Thyroid gland (tissue), 4 donors: ENCODE measurements at regions not wholly inside any gene's neighbourhood (a gene's known extent, or its start where the extent isn't known, plus 50 kb on each side); places are given as distances from the start of the nearest gene placed in this dataset.

Experiments
- DNase-seq, 2 donors: peaks; one replicate each; pipeline ENCODE4 v3.0.0-alpha.2; 2019
- H3K27ac ChIP-seq, 3 donors: fragments of 200-600 bp; sonication (generic); 1 replicate in 2 of 3; 2 replicates in 1 of 3; pipeline ENCODE4 v1.5.1; 2016 to 2019; ENCODE audit warnings: mild to moderate bottlenecking in 1 of 3, moderate library complexity in 1 of 3
- H3K27me3 ChIP-seq: fragments of 200-600 bp; sonication (generic); one replicate; pipeline ENCODE4 v1.5.1; 2019
- H3K36me3 ChIP-seq, 2 donors: fragments of 200-600 bp; sonication (generic); one replicate each; pipeline ENCODE4 v1.5.1; 2016 to 2019
- H3K4me1 ChIP-seq, 2 donors: fragments of 200-600 bp; sonication (generic); one replicate each; pipeline ENCODE4 v1.5.1; 2017 to 2019
- H3K4me3 ChIP-seq, 3 donors: fragments of 200-600 bp; sonication (generic); replicated peaks in 1 of 3; 1 replicate in 2 of 3; 2 replicates in 1 of 3; pipeline ENCODE4 v1.5.1; 2016; ENCODE audit warnings: mild to moderate bottlenecking in 1 of 3
- H3K9me3 ChIP-seq: fragments of 200-600 bp; sonication (generic); one replicate; pipeline ENCODE4 v1.5.1; 2017
- CTCF ChIP-seq, 6 experiments: fragments of 200-600 bp in 3 of 6; fragments of 450-650 bp in 3 of 6; sonication (generic) in 3 of 6; IDR thresholded peaks; one replicate each; pipeline ENCODE4 v1.5.1; 2016 to 2019; ENCODE audit warnings: antibody characterized with exemption in 6 of 6, mild to moderate bottlenecking in 2 of 6, inconsistent platforms in 1 of 6, moderate library complexity in 1 of 6
- POLR2A ChIP-seq, 2 donors: fragments of 450-650 bp; IDR thresholded peaks; one replicate each; pipeline ENCODE4 v1.6.1; 2017; ENCODE audit warnings: antibody characterized with exemption in 2 of 2, mild to moderate bottlenecking in 2 of 2, moderate library complexity in 1 of 2
- WGBS, 2 donors: methylation state at CpG; one replicate each; pipeline ENCODE4 v1.1.5; 2017; 5-methylcytosine and 5-hydroxymethylcytosine counted together
- intact Hi-C: fragments of 100-400 bp; cut with DNase I; formaldehyde crosslinking; loops from one replicate; pipeline ENCODE4 v1.15.1; 2023

DNA sequence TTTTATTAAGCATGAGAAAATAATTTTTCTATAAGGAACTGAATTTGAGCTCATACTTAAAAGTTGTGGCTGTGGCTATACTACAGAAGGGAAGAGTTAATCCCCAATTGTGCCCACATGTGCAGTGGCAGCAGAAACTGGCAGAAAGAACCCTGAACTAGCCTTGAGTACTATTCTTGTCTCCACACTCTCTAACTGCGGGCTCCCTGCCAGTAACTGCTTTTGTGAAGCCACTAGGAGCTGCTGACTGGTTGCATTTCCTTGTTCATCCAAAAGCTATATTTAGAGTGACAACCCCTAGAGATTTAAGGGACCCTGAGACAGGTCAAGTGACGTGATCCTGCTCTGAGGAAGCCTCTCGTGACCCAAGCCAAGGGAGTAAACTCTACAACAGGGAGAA, 238.6 kb downstream of the ELAVL2 start:
- no peak for TF ChIP-seq CTCF (IDR thresholded peaks at IDR 0.05)
- WGBS, 2 donors: 5 to 15% methylated on average over 3 of the region's 3 CpGs
- DNase-seq: peak; percentile 90 to 96
- no peaks in the 10 kb centered on the region for H3K36me3 ChIP-seq
- intact Hi-C loops: no loop called here
- H3K4me1 ChIP-seq: peaks cover 0 to 16% of the 10 kb centered on the region in 2 donors
- no peak overlapping the region for H3K4me3 ChIP-seq
- H3K27ac ChIP-seq: peak overlapping the region in 1 of 3 donors; percentile 35
- H3K9me3 ChIP-seq: no peaks in the 10 kb centered on the region
- no peaks in the 10 kb centered on the region for H3K27me3 ChIP-seq

DNA sequence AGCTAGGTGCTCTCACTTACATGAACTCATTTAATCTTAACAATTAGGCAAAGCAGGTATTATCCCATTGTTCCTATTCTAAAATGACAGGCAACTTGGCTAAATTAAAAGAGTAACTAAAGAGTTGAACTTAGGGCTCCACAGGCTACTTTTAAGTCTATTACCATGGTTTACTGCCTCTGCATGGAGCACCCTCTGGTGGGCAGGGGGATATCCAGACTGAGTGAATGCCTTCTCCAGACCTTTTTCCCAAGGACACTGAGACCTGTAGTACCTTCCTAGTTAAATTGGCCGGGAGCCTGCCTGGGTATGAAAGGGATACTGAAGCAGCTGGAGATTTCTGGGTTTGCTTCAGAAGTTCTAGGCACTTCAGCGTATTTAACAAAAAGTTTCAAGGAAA, 238.1 kb downstream of the ELAVL2 start:
- Histone ChIP-seq H3K4me3 (no peak overlapping the region), H3K27ac (no peak overlapping the region), H3K36me3 (no peaks in the 10 kb centered on the region), H3K27me3 (no peaks in the 10 kb centered on the region), H3K9me3 (no peaks in the 10 kb centered on the region), H3K4me1 (peaks cover 0 to 16% of the 10 kb centered on the region in 2 donors)
- intact Hi-C loops: no loop called here
- TF ChIP-seq POLR2A (IDR thresholded peaks at IDR 0.05): no peak
- peak in 1 of 2 donors; percentile 5 for DNase-seq
- WGBS, 2 donors: 85 to 89% methylated on average over 2 of the region's 2 CpGs

DNA sequence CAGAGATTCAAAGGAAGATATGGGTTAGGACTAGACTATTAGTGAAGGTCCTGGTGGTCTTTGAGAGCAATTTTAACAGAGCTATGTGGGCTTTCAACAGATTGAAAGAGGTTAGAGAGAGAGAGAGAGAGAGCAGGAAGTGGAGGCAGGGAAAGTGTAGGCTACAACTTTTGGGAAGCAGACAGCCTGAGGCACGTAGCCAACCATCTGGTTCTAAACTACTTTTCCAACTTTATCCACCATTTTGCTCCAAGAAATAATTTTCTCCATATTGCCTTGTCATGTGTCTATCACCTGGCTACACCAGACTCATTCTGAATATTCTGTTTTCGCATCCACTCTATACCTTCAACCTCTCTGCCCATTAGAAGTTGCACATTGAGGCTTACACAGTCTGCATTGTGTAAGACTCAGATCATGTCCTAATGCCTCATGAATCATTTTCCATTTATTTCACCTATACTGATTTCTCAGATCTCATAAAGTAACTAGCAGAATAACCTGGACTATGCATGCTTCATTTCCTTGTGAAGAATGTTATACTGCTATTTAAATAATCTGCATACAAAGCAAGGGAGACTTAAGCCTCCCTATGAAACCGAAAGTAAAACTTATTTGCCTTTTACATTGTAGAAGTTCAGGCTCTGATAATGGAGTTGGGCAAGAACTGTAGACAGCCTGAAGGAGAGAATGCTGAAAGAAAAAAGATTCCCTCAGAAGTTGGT, 235.6 kb downstream of the ELAVL2 start:
- no peak for TF ChIP-seq POLR2A (IDR thresholded peaks at IDR 0.05)
- no peak for TF ChIP-seq CTCF (IDR thresholded peaks at IDR 0.05)
- no peaks in the 10 kb centered on the region for H3K27me3 ChIP-seq
- H3K4me1 ChIP-seq: peaks cover 0 to 16% of the 10 kb centered on the region in 2 donors
- H3K36me3 ChIP-seq: no peaks in the 10 kb centered on the region
- H3K9me3 ChIP-seq: no peaks in the 10 kb centered on the region
- no peak overlapping the region for H3K4me3 ChIP-seq
- H3K27ac ChIP-seq: no peak overlapping the region
- WGBS, 2 donors: 78 to 82% methylated on average over 3 of the region's 3 CpGs
- intact Hi-C loops: no loop called here
- DNase-seq: no peak

GRCh38 chr9:23594421-23594820, 231.6 kb downstream of the ELAVL2 start:
- TF ChIP-seq POLR2A (IDR thresholded peaks at IDR 0.05): no peak
- no peak for TF ChIP-seq CTCF (IDR thresholded peaks at IDR 0.05)
- Histone ChIP-seq H3K4me3 (no peak overlapping the region), H3K36me3 (no peaks in the 10 kb centered on the region), H3K4me1 (no peaks in the 10 kb centered on the region), H3K9me3 (no peaks in the 10 kb centered on the region), H3K27ac (no peak overlapping the region), H3K27me3 (no peaks in the 10 kb centered on the region)
- DNase-seq: no peak
- intact Hi-C loops: no loop called here
- 89 to 96% methylated on average over 1 of the region's 1 CpG for WGBS, 2 donors

GRCh38 chr9:23596913-23597634, 229.0 kb downstream of the ELAVL2 start:
- intact Hi-C loops: no loop called here
- DNase-seq: no peak
- Histone ChIP-seq H3K4me1 (no peaks in the 10 kb centered on the region), H3K36me3 (no peaks in the 10 kb centered on the region), H3K4me3 (no peak overlapping the region), H3K27me3 (no peaks in the 10 kb centered on the region), H3K27ac (no peak overlapping the region), H3K9me3 (no peaks in the 10 kb centered on the region)
- TF ChIP-seq POLR2A (IDR thresholded peaks at IDR 0.05) (no peak), CTCF (IDR thresholded peaks at IDR 0.05) (no peak)
- 62 to 78% methylated on average over 3 of the region's 3 CpGs for WGBS, 2 donors
